GM12878 (cell line): ENCODE measurements at regions not wholly inside any gene's neighbourhood (a gene's known extent, or its start where the extent isn't known, plus 50 kb on each side); places are given as distances from the start of the nearest gene placed in this dataset.
"Not testable (repeated sequence)": the region's sequence is repeated elsewhere in the genome, so short reads cannot be mapped to it uniquely, and the experiment has no call there.

Experiments
- ATAC-seq: fragments of 200-7000 bp; cut with Tn5 transposase; 3 replicates; pipeline ENCODE4 v1.9.1; 2020; ENCODE audit warnings: mild to moderate bottlenecking, moderate library complexity
- BruUV-seq: library from RNA; stranded (reverse); fragments of 400-500 nt; replicated peaks from 2 replicates; lab custom pipeline; 2021; lab: Mats Ljungman, UMichigan
- CTCF ChIA-PET: fragments of 300-600 bp; sonication (Branson Sonifier 250); formaldehyde crosslinking; extraction: SDS; loops from one replicate; lab custom pipeline; 2021; ENCODE audit warnings: inconsistent platforms; lab: Yijun Ruan, JAX
- POLR2A ChIA-PET: fragments of 350-600 bp; formaldehyde crosslinking; extraction: SDS; loops from one replicate; lab custom pipeline; 2021; ENCODE audit warnings: inconsistent platforms; lab: Charles Lee
- RAD21 ChIA-PET: fragments of 300-600 bp; sonication (Branson Sonifier 250); formaldehyde crosslinking; loops from one replicate; lab custom pipeline; 2023; ENCODE audit warnings: antibody characterized with exemption; ENCODE audit not compliant: unreplicated experiment; lab: Charles Lee
- SMC1A ChIA-PET: fragments of 300-600 bp; sonication (Branson Sonifier 250); formaldehyde crosslinking; loops from one replicate; lab custom pipeline; 2023; ENCODE audit not compliant: unreplicated experiment, uncharacterized antibody; lab: Charles Lee
- DNase-seq: peaks from one replicate; pipeline ENCODE4 v3.0.0-alpha.2; 2011; ENCODE audit warnings: low read depth, low spot score
- FAIRE-seq: peaks from 3 replicates; lab custom pipeline; 2011; peaks lifted over from hg19 to GRCh38; lab: Jason Lieb, UNC
- H2AFZ ChIP-seq: 2 replicates; pipeline ENCODE4 v1.6.0; 2011; ENCODE audit warnings: low read depth, low read length, control low read depth; ENCODE audit not compliant: control insufficient read depth
- H3K27ac ChIP-seq: 2 replicates; pipeline ENCODE4 v1.5.1; 2011; ENCODE audit warnings: control low read depth; ENCODE audit not compliant: control insufficient read depth, insufficient read depth
- H3K27me3 ChIP-seq, 2 experiments: replicated peaks in 1 of 2; 2 replicates each; pipeline versions ENCODE4 v1.6.0 to v1.6.1; 2011; ENCODE audit warnings: low read length in 1 of 2; ENCODE audit not compliant: control insufficient read depth in 2 of 2, insufficient read depth in 2 of 2
- H3K36me3 ChIP-seq, 2 experiments: 2 replicates each; pipeline ENCODE4 v1.5.1; 2011; ENCODE audit warnings: low read length in 1 of 2; ENCODE audit not compliant: control insufficient read depth in 2 of 2, insufficient read depth in 2 of 2
- H3K4me1 ChIP-seq: 2 replicates; pipeline ENCODE4 v1.6.1; 2011; ENCODE audit warnings: mild to moderate bottlenecking, low read length, moderate library complexity, mixed read lengths; ENCODE audit not compliant: control insufficient read depth, insufficient read depth
- H3K4me2 ChIP-seq: 2 replicates; pipeline ENCODE4 v1.6.0; 2011; ENCODE audit warnings: control low read depth; ENCODE audit not compliant: control insufficient read depth, insufficient read depth
- H3K4me3 ChIP-seq: fragments of 200-600 bp; sonication (generic); 2 replicates; pipeline ENCODE4 v1.5.1; 2016
- H3K79me2 ChIP-seq: 2 replicates; pipeline ENCODE4 v1.6.0; 2011; ENCODE audit warnings: low read length; ENCODE audit not compliant: control insufficient read depth, insufficient read depth
- H3K9ac ChIP-seq: 2 replicates; pipeline ENCODE4 v1.8.0; 2011; ENCODE audit warnings: low read length, control low read depth, mixed read lengths; ENCODE audit not compliant: control insufficient read depth, insufficient read depth
- H3K9me3 ChIP-seq: replicated peaks from 3 replicates; pipeline ENCODE4 v1.5.1; 2011; ENCODE audit warnings: mild to moderate bottlenecking, low read length; ENCODE audit not compliant: control insufficient read depth, insufficient read depth
- H4K20me1 ChIP-seq: 2 replicates; pipeline ENCODE4 v1.6.0; 2011; ENCODE audit not compliant: control insufficient read depth, insufficient read depth
- MYC ChIP-seq: IDR thresholded peaks from 2 replicates; pipeline ENCODE4 v1.6.1; 2011; ENCODE audit warnings: mild to moderate bottlenecking, low read length, moderate library complexity, inconsistent platforms; ENCODE audit not compliant: insufficient read depth, insufficient replicate concordance, insufficient read length, severe bottlenecking
- NR2C2 ChIP-seq: IDR thresholded peaks from 2 replicates; pipeline ENCODE4 v1.6.1; 2011; ENCODE audit warnings: borderline replicate concordance, low read depth; ENCODE audit not compliant: control insufficient read depth, insufficient read length
- RAD51 ChIP-seq: fragments of 450-650 bp; IDR thresholded peaks from 2 replicates; pipeline ENCODE4 v1.6.1; 2016; ENCODE audit warnings: moderate library complexity, mild to moderate bottlenecking, inconsistent platforms
- USF2 ChIP-seq: IDR thresholded peaks from 2 replicates; pipeline ENCODE4 v1.6.1; 2011; ENCODE audit warnings: low read depth, low read length, improper control_type of control experiment, borderline replicate concordance
- WGBS: methylation state at CpG from one replicate; pipeline ENCODE4 v1.1.6; 2016; ENCODE audit warnings: low lambda C conversion rate; ENCODE audit not compliant: insufficient replicate concordance, insufficient coverage; ENCODE audit errors: missing lambda C conversion rate; 5-methylcytosine and 5-hydroxymethylcytosine counted together
- in situ Hi-C: fragments of 300-500 bp; cut with MboI; formaldehyde crosslinking; loops from 9 replicates; pipeline ENCODE4 v1.14.3; 2018; ENCODE audit warnings: mixed read lengths
- intact Hi-C: fragments of 100-400 bp; cut with micrococcal nuclease; formaldehyde crosslinking; loops from one replicate; pipeline ENCODE4 v1.14.2; 2022; ENCODE audit not compliant: unreplicated experiment

GRCh38 chr2:185014076-185014475 lies 415.7 kb downstream of the ZNF804A start:
- no peak overlapping the region for H2AFZ ChIP-seq
- ChIA-PET CTCF (no interaction called here), POLR2A (no interaction called here), RAD21 (interaction anchor here (0.6 kb wide), 1 partner anchor 1175 kb away, joined by 3 read pairs; no protein-coding TSS in a partner anchor), SMC1A (no interaction called here)
- DNase-seq, result no peak
- H3K36me3 ChIP-seq, result no peaks in the 10 kb centered on the region
- H3K4me1 ChIP-seq, result no peaks in the 10 kb centered on the region
- in situ Hi-C loops, result no loop called here
- H3K9ac ChIP-seq, result no peak overlapping the region
- no peak overlapping the region for H3K4me3 ChIP-seq
- ATAC-seq, result no peak
- no TSS peak for BruUV-seq
- intact Hi-C loops, result no loop called here
- no peaks in the 10 kb centered on the region for H4K20me1 ChIP-seq
- H3K27ac ChIP-seq, result no peak overlapping the region
- H3K79me2 ChIP-seq, result no peaks in the 10 kb centered on the region
- FAIRE-seq, result no peak
- no peak overlapping the region for H3K4me2 ChIP-seq
- TF ChIP-seq USF2 (no peak), RAD51 (no peak), MYC (no peak), NR2C2 (no peak)
- H3K9me3 ChIP-seq, result no peaks in the 10 kb centered on the region; the same call in 2 of the 3 replicates
- no peaks in the 10 kb centered on the region for H3K27me3 ChIP-seq

GRCh38 chr2:185025891-185026290 lies 427.6 kb downstream of the ZNF804A start:
- in situ Hi-C loops, POLR2A ChIA-PET, H3K27ac ChIP-seq, H3K9ac ChIP-seq, H3K4me1 ChIP-seq, H2AFZ ChIP-seq, CTCF ChIA-PET, DNase-seq, BruUV-seq, intact Hi-C loops, ATAC-seq, FAIRE-seq, H3K79me2 ChIP-seq, H3K4me3 ChIP-seq, H3K27me3 ChIP-seq, H3K36me3 ChIP-seq, SMC1A ChIA-PET, H4K20me1 ChIP-seq, H3K4me2 ChIP-seq, H3K9me3 ChIP-seq, RAD21 ChIA-PET: not testable (repeated sequence)
- WGBS, result 36% methylated on average over 3 of the region's 3 CpGs
